Rectal smooth muscle tissue (tissue), 1 donor: ENCODE measurements at regions not wholly inside any gene's neighbourhood (a gene's known extent, or its start where the extent isn't known, plus 50 kb on each side); places are given as distances from the start of the nearest gene placed in this dataset.

Source experiments
- H3K27ac ChIP-seq: one replicate; pipeline ENCODE4 v1.7.0; 2013; ENCODE audit warnings: low read depth, low read length, inconsistent platforms
- H3K27me3 ChIP-seq: one replicate; pipeline ENCODE4 v1.7.0; 2013; ENCODE audit warnings: low read length; ENCODE audit not compliant: control insufficient read depth, insufficient read depth
- H3K36me3 ChIP-seq: one replicate; pipeline ENCODE4 v1.7.0; 2013; ENCODE audit warnings: low read length; ENCODE audit not compliant: control insufficient read depth, insufficient read depth
- H3K4me1 ChIP-seq: one replicate; pipeline ENCODE4 v1.7.0; 2013; ENCODE audit warnings: low read length; ENCODE audit not compliant: control insufficient read depth, insufficient read depth
- H3K4me3 ChIP-seq: one replicate; pipeline ENCODE4 v1.7.0; 2013; ENCODE audit warnings: low read length
- H3K9ac ChIP-seq: one replicate; pipeline ENCODE4 v1.7.0; 2013; ENCODE audit warnings: low read length

- Histone ChIP-seq H3K27ac (no peak overlapping the region), H3K4me1 (no peaks in the 10 kb centered on the region), H3K4me3 (no peak overlapping the region), H3K27me3 (no peaks in the 10 kb centered on the region), H3K9ac (no peak overlapping the region), H3K36me3 (no peaks in the 10 kb centered on the region)
Observed at GRCh38 chr20:55200317-55200716, 724.9 kb downstream of the DOK5 start.

- Histone ChIP-seq H3K4me1 (no peaks in the 10 kb centered on the region), H3K9ac (no peak overlapping the region), H3K36me3 (no peaks in the 10 kb centered on the region), H3K27me3 (no peaks in the 10 kb centered on the region), H3K27ac (no peak overlapping the region), H3K4me3 (no peak overlapping the region)
Observed at GRCh38 chr20:55194947-55195346, 719.6 kb downstream of the DOK5 start.

DNA sequence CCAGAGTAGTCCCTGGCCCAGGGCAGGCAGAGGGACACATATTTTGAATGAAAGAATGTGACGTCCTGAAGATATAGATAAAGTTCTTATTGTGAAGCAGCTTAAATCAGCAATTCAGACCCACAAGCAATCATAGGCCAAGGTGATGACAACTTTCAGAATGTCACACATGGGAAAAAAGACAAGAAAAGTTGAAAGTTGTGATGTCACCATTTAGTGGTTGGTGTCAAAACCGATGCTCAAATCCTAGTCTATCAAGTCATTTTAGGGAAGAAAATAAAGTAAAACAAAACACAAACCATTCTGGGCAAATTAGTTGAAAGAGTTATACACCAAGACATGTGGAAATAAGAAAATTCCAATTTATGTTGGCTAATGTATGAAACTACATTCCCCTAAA, 710.8 kb downstream of the DOK5 start:
- no peak overlapping the region for H3K4me3 ChIP-seq
- H3K27ac ChIP-seq = no peak overlapping the region
- H3K4me1 ChIP-seq = no peaks in the 10 kb centered on the region
- no peaks in the 10 kb centered on the region for H3K36me3 ChIP-seq
- no peak overlapping the region for H3K9ac ChIP-seq
- no peaks in the 10 kb centered on the region for H3K27me3 ChIP-seq

DNA sequence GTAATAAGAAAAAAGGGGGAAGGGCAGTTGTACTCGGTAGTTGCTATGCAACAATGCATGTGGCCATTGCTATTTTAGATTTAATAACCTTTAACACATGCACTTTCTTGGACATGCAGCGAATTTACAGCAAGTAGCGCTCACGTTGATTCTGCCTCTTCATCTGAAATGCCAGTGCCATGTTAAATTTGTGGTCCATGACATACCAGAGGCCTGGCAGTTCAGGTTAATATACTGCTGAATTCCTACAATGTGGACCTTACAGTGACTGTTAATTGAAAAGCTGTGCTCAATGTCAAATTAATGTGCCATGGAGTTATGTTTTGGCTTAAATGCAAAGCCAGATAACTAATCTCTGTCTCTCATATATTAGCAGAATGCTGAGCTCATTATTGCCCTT, 699.7 kb downstream of the DOK5 start:
- Histone ChIP-seq H3K4me1 (peaks cover 4% of the 10 kb centered on the region), H3K27ac (no peak overlapping the region)

DNA sequence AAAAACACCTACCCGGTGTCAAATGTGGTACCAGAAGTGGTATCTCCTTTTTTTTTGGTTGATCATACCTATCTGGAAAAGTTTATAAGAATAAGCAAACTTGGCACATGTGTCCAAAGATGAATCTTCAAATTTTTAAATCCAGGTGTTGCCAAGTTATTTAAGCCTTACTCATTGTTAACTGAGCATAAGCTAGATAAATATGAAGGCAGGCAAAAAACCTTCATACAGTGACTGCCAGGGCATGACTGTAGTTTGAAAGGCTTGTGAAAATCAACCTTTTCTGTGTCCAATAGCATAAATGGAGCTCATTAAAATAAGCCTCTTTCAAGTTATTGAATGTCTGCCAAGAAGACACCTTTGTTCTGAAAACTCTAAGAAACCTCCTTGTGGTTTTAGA, 699.2 kb downstream of the DOK5 start:
- Histone ChIP-seq H3K4me1 (peaks cover 4% of the 10 kb centered on the region), H3K27me3 (no peaks in the 10 kb centered on the region), H3K4me3 (no peak overlapping the region), H3K9ac (no peak overlapping the region), H3K27ac (no peak overlapping the region), H3K36me3 (no peaks in the 10 kb centered on the region)

More for the DNA sequence above, 699.7 kb downstream of the DOK5 start:
- Histone ChIP-seq H3K27me3 (no peaks in the 10 kb centered on the region), H3K9ac (no peak overlapping the region), H3K36me3 (no peaks in the 10 kb centered on the region), H3K4me3 (no peak overlapping the region)

- Histone ChIP-seq H3K27me3 (no peaks in the 10 kb centered on the region), H3K36me3 (no peaks in the 10 kb centered on the region), H3K4me3 (no peak overlapping the region), H3K4me1 (peaks cover 4% of the 10 kb centered on the region), H3K9ac (no peak overlapping the region), H3K27ac (no peak overlapping the region)
Observed at GRCh38 chr20:55174172-55174571, 698.8 kb downstream of the DOK5 start.

DNA sequence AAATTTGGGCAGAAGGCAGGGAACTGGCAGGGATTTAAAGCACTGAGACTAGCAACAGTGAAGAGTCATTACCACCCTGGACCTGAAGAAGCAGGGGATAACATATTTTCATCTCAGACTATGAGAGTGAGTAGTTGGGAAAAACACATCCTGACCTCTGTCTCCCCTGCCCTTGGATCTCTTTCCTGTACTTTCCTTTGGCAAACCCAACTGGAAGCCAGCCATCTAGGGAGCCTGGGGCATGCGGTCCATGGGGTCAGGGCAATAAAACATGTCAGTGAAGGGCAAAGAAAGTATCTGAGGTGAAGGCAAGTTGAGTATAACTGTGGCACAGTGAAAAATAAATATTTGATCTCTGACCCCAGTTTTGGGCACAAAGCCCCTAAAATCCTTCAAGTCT, 698.2 kb downstream of the DOK5 start:
- Histone ChIP-seq H3K36me3 (no peaks in the 10 kb centered on the region), H3K9ac (no peak overlapping the region), H3K4me1 (peaks cover 4% of the 10 kb centered on the region), H3K4me3 (no peak overlapping the region), H3K27me3 (no peaks in the 10 kb centered on the region), H3K27ac (no peak overlapping the region)

- Histone ChIP-seq H3K36me3 (no peaks in the 10 kb centered on the region), H3K4me3 (no peak overlapping the region), H3K27me3 (no peaks in the 10 kb centered on the region), H3K4me1 (peaks cover 4% of the 10 kb centered on the region), H3K9ac (no peak overlapping the region), H3K27ac (no peak overlapping the region)
Observed at GRCh38 chr20:55172310-55173002, 697.1 kb downstream of the DOK5 start.

DNA sequence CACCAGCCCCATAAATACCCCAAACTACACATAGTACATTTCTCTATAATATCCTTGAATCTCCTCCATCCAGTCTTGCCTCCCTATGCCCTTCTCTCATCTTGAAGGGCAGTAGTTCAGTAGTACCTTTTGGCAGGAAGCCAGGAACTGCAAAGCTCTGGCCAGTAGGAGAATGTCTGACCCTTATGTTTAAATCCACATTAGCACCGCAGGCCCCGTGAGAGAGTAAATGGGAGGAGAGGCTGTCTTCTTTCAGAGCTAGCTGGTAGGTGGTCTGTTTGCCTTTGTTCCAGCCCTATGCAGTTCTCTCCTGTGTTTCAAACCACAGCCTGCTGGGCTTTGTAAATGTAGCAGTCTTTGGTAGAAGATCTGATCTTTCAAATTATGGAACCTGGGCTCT, 690.7 kb downstream of the DOK5 start:
- no peaks in the 10 kb centered on the region for H3K36me3 ChIP-seq
- no peak overlapping the region for H3K27ac ChIP-seq
- H3K4me3 ChIP-seq = no peak overlapping the region
- no peaks in the 10 kb centered on the region for H3K4me1 ChIP-seq
- H3K9ac ChIP-seq = no peak overlapping the region
- no peaks in the 10 kb centered on the region for H3K27me3 ChIP-seq

DNA sequence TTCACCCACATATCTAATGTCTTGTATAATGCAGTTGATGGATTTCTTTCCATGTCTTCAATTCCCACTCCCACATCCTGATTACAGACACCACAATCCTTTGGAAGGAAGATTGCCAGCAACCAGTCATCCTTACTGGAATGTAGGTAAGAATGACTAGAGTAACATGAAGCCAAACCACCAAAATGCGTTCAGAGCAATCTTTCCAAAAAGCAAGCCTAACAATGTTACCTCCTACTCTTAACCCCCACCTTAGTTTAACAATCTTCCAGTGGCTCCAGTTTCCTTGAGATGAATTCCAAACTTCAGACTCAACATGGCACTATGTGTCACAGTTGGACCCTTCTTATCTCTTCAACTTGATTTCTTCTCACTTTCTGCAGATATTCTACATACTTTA, 685.6 kb downstream of the DOK5 start:
- Histone ChIP-seq H3K4me3 (no peak overlapping the region), H3K36me3 (no peaks in the 10 kb centered on the region), H3K27ac (no peak overlapping the region), H3K9ac (no peak overlapping the region), H3K4me1 (no peaks in the 10 kb centered on the region), H3K27me3 (no peaks in the 10 kb centered on the region)

DNA sequence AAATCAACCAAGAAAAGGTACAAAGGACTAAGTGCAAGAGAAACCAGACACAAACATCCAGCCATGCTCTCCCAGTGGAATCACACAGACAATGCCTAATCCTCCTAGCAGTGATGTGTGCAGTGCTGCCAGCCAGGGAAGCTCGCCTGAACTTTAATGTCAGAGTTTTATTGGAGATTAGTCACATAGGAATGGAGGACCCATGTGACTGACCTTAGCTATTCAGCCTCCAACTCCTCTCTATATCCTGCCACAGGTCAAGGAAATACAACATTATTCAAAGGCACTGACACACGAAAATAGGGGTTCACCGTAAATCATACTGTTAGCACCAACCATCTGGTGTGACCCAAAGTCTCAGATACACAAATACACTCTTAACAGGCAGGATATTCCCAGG, 684.6 kb downstream of the DOK5 start:
- Histone ChIP-seq H3K27ac (no peak overlapping the region), H3K4me3 (no peak overlapping the region), H3K9ac (no peak overlapping the region), H3K36me3 (no peaks in the 10 kb centered on the region), H3K27me3 (no peaks in the 10 kb centered on the region), H3K4me1 (no peaks in the 10 kb centered on the region)

GRCh38 chr20:55159230-55159629, 683.8 kb downstream of the DOK5 start:
- Histone ChIP-seq H3K4me1 (no peaks in the 10 kb centered on the region), H3K4me3 (no peak overlapping the region), H3K27me3 (no peaks in the 10 kb centered on the region), H3K36me3 (no peaks in the 10 kb centered on the region), H3K9ac (no peak overlapping the region), H3K27ac (no peak overlapping the region)

DNA sequence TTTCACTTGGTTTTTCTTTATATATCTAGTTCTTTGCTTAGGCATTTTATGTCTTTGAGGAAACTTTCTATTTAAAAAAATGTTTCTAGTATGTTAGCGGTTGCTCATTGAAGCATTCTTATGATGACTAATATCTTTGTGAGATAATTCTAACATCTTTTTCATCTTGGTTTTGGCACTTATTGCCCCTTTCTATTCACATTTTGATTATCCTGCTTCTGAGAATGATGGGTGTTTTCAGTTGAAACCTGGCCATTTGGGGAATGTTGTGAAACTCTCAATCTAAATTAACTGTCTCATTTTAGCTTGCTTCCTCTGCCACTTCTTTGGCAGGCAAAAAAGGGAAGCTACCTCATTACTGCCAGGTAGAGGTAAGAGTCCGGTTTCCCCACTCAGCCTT, 683.1 kb downstream of the DOK5 start:
- Histone ChIP-seq H3K9ac (no peak overlapping the region), H3K4me3 (no peak overlapping the region), H3K36me3 (no peaks in the 10 kb centered on the region), H3K27ac (no peak overlapping the region), H3K4me1 (no peaks in the 10 kb centered on the region), H3K27me3 (no peaks in the 10 kb centered on the region)
